HG03039 (cell line): ENCODE measurements at regions not wholly inside any gene's neighbourhood (a gene's known extent, or its start where the extent isn't known, plus 50 kb on each side); places are given as distances from the start of the nearest gene placed in this dataset.
"Not testable (repeated sequence)": the region's sequence is repeated elsewhere in the genome, so short reads cannot be mapped to it uniquely, and the experiment has no call there.

Experiments
- ATAC-seq: cut with Tn5 transposase; IDR thresholded peaks from one replicate; pipeline ENCODE4 v1.9.1; 2021; ENCODE audit warnings: mild to moderate bottlenecking, moderate library complexity; ENCODE audit not compliant: unreplicated experiment

DNA sequence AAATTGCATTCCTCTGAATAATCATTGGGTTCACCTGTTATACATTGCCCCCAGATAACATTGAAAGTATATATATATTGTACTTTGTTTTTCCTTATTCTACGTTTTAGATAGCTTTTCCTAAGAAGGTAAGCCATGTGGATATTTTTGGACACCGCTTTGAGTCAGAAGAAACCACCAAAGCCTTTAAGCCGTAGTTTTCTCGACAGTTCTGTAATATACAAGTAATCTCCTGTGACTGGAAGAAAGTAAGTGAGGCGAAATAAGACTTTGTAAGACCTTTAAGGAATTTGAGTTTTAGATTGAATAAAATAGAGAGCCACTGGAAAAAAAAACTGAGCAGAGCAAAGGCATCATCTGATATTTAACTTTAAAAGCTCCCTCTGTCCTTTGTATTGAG lies 1092.0 kb downstream of the DIPK2A start:
- ATAC-seq: no peak

DNA sequence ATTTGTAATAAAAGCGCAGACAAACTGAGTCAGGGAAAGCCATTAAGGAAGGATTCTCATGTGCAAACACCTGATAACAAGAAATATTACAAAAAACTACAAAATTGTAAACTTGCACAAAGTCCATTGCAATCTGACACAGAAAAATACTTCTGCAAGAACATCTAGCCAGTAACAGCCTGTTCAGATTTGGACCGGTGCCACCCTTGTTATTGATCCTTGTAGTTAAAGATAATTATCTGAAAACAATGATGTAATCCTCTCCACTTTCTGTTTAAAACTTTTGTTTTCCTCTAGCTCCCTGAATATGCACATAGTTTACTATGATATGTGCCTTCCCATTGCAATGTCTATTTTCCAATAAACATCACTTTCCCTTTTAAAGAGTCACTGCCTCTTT lies 1090.2 kb downstream of the PLOD2 start:
- ATAC-seq: no peak

GRCh38 chr3:145079436-145079835 lies 1081.5 kb downstream of the PLOD2 start:
- no peak for ATAC-seq

DNA sequence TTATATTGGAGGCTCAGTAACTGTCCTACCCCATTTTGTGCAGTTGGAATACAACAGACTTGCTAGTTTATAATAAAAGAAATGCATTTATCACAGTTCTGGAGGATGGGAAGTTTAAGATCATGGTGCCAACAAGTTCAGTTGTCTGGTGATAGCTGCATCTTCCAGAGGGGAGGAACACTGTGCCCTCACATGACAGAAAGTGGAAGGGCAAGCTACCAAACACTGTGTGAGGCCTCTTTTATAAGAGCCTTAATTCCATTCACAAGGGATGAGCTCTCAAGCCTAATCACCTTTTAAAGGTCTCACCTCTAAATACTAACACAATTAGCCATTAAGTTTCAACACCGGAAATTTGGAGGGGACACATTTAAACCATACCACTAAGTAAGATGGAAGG lies 1073.9 kb downstream of the PLOD2 start:
- ATAC-seq: no peak

DNA sequence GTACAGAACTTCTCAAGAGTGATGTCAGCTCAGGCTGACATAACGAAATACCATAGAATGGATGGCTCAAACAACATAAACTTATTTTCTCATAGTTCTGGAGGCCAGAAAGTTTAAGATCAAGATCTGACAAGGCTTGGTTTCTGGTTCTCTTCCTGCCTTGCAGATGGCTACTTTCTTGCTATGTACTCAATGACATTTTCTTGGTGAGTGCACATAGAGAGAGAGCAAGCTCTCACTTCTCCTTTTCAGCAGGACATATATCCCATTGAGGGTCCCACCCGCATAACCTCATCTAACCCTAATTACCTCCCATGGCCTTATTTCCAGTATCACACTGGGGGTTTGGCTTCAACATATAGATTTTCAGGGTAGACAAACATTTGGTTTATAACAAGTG lies 1072.1 kb downstream of the PLOD2 start:
- ATAC-seq: peak; percentile 51

DNA sequence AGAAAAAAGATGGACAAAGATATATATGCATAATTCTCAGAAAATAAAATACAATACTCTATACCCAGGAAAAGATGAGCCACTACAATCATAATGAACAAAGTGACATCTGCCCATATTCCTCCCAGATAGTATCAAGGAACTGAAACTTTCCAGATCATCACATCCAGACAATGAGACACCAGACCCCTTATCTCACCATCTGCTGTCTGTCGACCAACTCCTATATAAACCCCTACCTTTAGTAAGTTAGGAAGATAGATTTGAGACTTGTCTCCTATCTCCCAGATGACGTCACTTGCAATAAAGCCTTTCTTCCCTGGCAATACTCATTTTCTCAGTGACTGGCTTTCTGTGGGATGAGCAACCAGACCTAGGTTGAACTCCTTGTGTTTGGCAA lies 1071.6 kb downstream of the PLOD2 start:
- no peak for ATAC-seq

DNA sequence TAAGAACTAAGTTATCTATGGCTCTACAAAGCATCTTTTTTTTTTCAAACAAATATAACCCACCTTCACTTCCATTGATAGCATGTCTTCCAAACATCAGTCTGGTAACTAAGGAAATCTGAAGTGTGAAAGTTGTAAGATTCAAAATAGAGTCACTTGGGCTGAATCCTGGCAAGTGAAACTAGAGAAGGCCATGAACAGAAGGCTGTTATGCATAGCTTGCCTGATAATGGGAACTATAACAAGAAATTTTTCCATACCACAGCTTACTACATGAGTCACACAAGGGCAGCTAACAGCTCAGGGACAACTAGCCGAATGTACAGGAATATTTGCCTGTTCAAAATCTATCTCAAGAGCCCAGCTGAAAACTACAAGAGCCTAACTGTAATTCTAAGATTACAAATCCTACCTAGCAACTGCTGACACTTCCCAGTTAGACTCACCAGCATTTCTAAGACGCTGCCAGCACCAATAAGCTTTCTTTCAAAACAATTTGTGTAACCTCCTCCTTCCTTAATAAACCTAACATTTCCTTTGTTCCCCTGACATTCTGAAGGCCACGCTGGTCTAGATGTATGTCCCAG lies 1066.5 kb downstream of the PLOD2 start:
- peak; percentile 99 for ATAC-seq

DNA sequence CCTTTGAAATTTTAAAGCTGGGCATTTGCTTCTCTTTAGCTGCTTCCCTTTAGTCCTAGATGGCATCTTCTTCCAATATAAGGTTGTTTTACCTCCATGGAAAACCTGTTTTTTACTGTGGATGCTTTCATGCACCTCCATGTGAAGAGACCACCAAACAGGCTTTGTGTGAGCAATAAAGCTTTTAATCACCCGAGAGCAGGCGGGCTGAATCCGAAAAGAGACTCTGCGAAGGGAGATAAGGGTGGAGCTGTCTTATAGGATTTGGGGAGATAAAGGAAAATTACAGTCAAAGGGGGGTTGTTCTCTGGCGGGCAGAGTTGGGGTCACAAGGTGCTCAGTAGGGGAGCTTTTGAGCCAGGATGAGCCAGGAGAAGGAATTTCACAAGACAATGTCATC lies 1049.8 kb downstream of the PLOD2 start:
- ATAC-seq: not testable (repeated sequence)

DNA sequence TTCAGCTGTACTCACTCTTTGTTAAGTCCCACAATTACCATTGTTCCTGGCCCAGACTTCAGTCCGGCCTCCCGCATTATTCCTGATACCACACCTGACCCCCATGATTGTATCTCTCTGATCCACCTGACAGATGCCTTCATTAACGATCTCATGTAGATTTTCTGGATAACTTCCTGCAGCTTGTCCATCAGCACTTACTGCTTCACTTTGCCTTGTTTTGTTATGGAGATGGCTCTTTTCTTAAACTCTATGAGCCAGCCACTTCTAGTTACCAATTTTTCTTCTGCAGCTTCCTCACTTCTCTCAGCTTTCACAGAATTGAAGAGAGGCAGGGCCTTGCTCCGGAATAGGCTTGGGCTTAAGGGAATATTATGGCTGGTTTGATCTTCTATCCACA lies 1044.2 kb downstream of the PLOD2 start:
- no peak for ATAC-seq

DNA sequence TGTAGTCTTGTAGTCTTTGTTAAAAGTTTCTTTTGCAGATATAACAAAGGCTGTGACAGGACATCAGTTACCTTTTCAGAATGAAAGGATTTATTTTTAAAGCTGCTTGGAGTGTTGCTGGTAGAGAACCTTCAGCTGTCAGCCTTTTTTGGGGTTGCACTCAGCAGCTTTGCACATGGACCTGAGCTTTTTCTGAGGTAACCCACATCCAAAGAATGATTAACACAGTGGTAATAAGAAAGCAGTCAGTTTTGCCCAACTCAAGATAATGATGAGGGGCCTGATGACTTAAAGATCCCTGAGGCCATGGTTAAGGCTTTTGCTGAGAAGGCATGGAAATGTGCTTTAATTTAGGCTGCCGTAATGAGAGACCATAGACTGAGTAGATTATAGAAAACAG lies 1042.7 kb downstream of the PLOD2 start:
- ATAC-seq: no peak

- no peak for ATAC-seq
Observed at GRCh38 chr3:145124900-145125678, 1035.9 kb downstream of the PLOD2 start.

DNA sequence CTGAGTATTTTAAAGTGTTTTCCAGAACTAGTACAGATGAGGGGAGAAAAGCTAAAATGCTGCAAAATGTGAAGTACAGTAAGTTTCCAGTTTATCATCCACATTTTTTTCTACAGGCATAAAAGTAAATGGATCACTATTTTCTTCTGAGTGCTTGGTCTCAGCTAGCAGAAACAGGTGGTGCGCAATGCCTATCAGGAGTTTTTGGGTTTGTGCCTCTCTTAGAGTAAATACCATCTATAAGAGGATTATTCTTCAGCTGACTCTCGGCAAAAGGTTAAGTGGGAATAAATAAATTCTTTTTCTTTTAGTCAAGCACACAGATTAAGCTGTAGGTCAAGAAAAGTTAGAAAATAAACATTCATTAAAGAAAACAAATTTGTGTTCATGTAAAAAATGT lies 1027.7 kb downstream of the PLOD2 start:
- no peak for ATAC-seq

DNA sequence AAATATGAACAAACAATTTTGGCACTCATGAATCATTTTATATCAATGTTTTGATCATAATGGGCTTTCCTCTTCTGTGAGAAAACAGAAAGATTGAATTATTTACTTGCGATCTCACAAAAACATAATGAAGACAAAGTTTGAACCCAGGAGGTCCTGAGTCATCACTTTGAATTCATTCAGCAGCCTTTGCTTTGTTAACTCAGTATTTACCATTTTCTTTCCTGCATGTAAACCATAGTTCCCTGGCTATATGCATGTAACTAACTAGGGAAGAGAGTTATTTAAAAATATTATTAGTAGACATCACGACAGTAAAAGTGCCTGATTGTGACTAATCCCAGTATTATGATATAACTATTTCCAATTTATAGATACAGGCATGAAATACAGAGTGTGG lies 1026.2 kb downstream of the PLOD2 start:
- ATAC-seq: no peak

- ATAC-seq: no peak
Observed at GRCh38 chr3:145144361-145144760, 1016.6 kb downstream of the PLOD2 start.

- no peak for ATAC-seq
Observed at GRCh38 chr3:145145461-145145860, 1015.5 kb downstream of the PLOD2 start.

DNA sequence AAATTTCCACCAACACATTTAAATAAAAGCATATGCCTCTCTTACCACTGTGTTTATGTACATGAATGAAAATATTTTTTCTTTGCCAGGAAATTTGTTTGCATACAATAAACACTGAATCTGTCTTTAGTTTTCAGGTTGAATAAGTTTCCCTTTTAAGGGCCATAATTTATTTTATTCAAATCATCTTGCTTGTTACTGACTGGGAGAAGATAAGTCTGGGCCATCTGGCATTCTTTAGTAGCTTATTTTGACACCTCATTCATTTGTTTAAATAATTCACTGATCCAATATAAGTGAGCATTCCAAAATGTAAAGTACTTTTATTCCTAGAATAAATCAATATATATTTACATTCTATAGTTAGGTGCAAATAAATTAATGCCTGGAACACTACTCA lies 1001.3 kb downstream of the PLOD2 start:
- ATAC-seq: no peak

- no peak for ATAC-seq
Observed at GRCh38 chr3:145170121-145170520, 990.9 kb downstream of the PLOD2 start.

GRCh38 chr3:145175626-145176025 lies 985.4 kb downstream of the PLOD2 start:
- no peak for ATAC-seq

DNA sequence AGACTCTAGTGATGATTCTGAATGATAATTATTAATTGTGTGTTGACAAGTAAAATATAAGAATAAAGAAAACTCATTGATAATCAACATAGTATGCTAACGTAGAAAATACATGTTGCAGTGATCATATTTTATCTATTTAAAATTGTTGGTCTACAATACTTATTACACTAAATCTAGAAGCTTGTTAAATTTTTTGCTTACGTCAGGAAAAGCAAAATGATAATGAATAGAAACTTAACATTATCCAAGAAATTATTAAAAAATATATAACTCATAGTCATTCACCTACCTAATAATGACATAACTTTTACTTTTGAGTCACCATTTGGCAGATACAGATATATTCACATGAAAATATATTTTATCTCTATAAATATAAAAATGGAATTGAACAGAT lies 984.1 kb downstream of the PLOD2 start:
- no peak for ATAC-seq

DNA sequence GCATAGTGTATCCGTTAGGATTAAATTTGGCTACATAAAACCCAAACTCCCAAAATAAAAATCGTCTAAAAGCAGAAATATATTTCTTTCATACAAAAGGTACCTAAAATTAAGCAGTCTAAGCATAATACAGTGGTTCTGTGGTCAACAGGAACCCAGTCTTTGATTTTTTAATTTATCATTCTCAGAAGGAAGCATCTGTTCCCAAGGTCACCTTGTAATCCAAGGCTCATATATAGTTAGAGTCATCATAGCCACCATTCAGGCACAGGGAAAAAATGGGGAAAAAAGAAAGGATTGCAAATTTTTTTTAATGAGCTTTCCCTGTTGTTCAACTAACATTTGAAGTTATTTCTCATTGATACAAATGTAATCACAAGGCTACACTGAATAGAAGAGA lies 983.2 kb downstream of the PLOD2 start:
- no peak for ATAC-seq

DNA sequence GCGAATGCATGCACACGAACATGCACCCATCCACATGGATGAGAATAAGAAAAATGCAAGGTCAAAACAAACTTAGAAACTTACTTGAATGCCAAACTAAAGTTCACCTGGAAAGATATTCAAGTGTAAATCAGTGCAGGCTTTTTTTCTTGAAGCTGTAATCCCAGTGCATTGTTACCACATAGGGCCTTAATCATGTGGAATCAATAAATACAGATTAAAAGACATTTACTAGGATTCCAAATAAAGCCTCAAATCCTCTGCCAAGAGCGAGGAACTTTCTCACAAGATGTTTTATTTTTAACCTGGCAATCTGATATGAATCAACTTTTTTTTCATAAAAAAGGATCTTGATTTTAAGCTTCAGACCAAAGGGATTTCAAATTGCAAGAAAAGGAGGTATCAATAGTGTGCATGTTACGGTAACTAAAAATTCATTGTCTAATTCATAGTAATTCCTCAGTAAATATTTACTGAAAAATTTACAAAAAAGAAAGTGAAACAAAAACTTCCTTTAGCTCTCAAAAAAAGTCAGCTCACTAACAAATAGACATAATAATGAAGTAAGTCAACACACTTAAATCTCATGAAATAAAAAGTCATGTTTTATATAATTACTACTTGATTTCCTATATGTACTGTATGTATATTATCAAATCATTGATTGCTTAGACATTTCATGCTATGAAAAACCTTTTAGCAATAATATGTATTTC lies 978.6 kb downstream of the PLOD2 start:
- no peak for ATAC-seq

DNA sequence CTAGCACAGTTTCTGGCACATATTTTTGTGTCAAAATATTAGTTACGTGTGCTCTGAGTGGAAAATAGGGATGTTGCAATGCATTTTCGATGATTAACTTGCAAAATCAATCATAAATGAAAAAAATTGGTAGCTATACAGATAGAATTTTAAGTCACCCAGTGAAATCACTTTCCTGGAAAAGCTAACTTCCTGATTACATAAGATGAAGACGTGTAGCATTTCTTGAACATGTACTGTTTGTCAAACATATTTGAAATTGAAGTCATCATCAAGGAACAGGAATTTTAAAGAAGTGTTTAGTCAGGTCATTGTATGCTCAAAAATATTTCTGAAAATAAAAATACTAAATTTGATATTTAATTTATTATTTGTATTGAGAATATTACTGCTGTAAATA lies 977.7 kb downstream of the PLOD2 start:
- no peak for ATAC-seq
